ENCODE measurements at regions not wholly inside any gene's neighbourhood (a gene's known extent, or its start where the extent isn't known, plus 50 kb on each side); places are given as distances from the start of the nearest gene placed in this dataset.

GRCh38 chr5:33271606-33272005 is 169.2 kb upstream of the TARS1 start (continued):
- no peak for TF ChIP-seq RERE (CRISPR knock-in tag; IDR thresholded peaks at IDR 0.05; ENCODE audit: borderline replicate concordance)
- TF ChIP-seq SRSF3 (IDR thresholded peaks at IDR 0.05; ENCODE audit: insufficient read depth, low read length), result no peak
- TF ChIP-seq PHTF2 (CRISPR knock-in tag; IDR thresholded peaks at IDR 0.05), result no peak
- no peak for TF ChIP-seq NFIX (CRISPR knock-in tag; IDR thresholded peaks at IDR 0.05; ENCODE audit: low read depth)

- in situ Hi-C loops (cut with MboI) (no loop called here), intact Hi-C loops (cut with micrococcal nuclease) (no loop called here)
- ChIA-PET CTCF (ENCODE audit: low intra/inter-chr PET ratio) (no interaction called here), POLR2A (interaction anchor here (1.0 kb wide), 1 partner anchor 9 kb away, joined by 3 read pairs; no protein-coding TSS in a partner anchor)
- H3K4me3 ChIP-seq, result no peak overlapping the region
- no peaks in the 10 kb centered on the region for H3K4me1 ChIP-seq (replicated peaks in 1 of 2; ENCODE audit: control insufficient read depth in 2 of 2, insufficient read depth in 2 of 2, low read length in 2 of 2)
- no peak for ATAC-seq
- TF ChIP-seq SIRT6 (IDR thresholded peaks at IDR 0.05; ENCODE audit: low read depth, low read length) (no peak), FOXJ3 (CRISPR knock-in tag; IDR thresholded peaks at IDR 0.05) (no peak)
- H3K4me2 ChIP-seq (ENCODE audit: insufficient read depth, low read length), result no peak overlapping the region
- no peak overlapping the region for H2AFZ ChIP-seq (ENCODE audit: low read depth, low read length)
- WGBS (ENCODE audit: insufficient coverage, low coverage, missing lambda C conversion rate), result 2% methylated on average over 3 of the region's 3 CpGs
- H4K20me1 ChIP-seq (replicated peaks; ENCODE audit: control insufficient read depth, insufficient read depth, low read length), result no peaks in the 10 kb centered on the region
- no peaks in the 10 kb centered on the region for H3K9me1 ChIP-seq (ENCODE audit: control insufficient read depth, insufficient read depth, low read length)
- H3K27me3 ChIP-seq (ENCODE audit: control insufficient read depth in 2 of 2, insufficient read depth in 2 of 2, low read length in 2 of 2), result no peaks in the 10 kb centered on the region
- no peaks in the 10 kb centered on the region for H3K9me3 ChIP-seq (replicated peaks; ENCODE audit: control insufficient read depth, insufficient read depth, low read depth, low read length)
- no peaks in the 10 kb centered on the region for H3K79me2 ChIP-seq (ENCODE audit: control insufficient read depth, insufficient read depth, low read length)
- H3K36me3 ChIP-seq (ENCODE audit: control insufficient read depth, insufficient read depth, low read length), result no peaks in the 10 kb centered on the region
- no peak overlapping the region for H3K9ac ChIP-seq (ENCODE audit: insufficient read depth in 1 of 2, low read depth in 2 of 2, low read length in 2 of 2)
- no peak for DNase-seq (ENCODE audit: extremely low read depth in 1 of 4, low spot score in 3 of 4)
- BruUV-seq (replicated peaks), result no TSS peak
- FAIRE-seq, result no peak
- H3K27ac ChIP-seq (ENCODE audit: extremely low read depth, low read depth, low read length), result no peak overlapping the region
These were observed 168.5 kb upstream of the TARS1 start for GRCh38 chr5:33272288-33272687.
